NT2/D1 (cell line): ENCODE measurements at regions not wholly inside any gene's neighbourhood (a gene's known extent, or its start where the extent isn't known, plus 50 kb on each side); places are given as distances from the start of the nearest gene placed in this dataset.

ENCODE experiments used
- YY1 ChIP-seq: IDR thresholded peaks from 2 replicates; pipeline ENCODE4 v1.6.1; 2011; ENCODE audit not compliant: insufficient read length, insufficient read depth
- ZNF274 ChIP-seq: IDR thresholded peaks from 2 replicates; pipeline ENCODE4 v1.6.1; 2011; ENCODE audit warnings: mild to moderate bottlenecking, low read depth, low read length

DNA sequence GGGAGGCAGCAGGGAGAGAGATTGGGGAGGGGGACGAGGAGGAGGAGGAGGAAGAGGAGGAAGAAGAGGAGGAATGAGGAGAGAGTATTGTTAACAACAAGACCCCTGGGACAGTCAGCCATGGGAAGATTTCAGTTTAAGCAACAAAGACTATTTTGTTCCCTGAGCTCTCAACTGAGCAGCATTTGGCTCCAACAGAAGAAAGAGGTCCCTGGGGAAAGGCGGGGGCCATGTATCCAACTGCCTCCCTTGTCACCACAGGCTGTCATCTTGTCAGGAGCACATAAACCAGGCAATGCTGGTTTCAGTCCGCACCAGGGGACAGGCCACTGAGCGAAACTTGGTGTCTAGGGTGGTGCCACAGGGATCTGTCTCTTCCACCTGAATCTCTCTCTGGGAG lies 316.1 kb downstream of the TLE1 start:
- TF ChIP-seq ZNF274 = no peak
- no peak for TF ChIP-seq YY1
